NCI-H460 (cell line): ENCODE measurements at regions not wholly inside any gene's neighbourhood (a gene's known extent, or its start where the extent isn't known, plus 50 kb on each side); places are given as distances from the start of the nearest gene placed in this dataset.

Experiments
- DNase-seq: peaks from one replicate; pipeline ENCODE4 v3.0.0-alpha.2; 2016; ENCODE audit warnings: low read depth; ENCODE audit errors: extremely low read depth

DNA sequence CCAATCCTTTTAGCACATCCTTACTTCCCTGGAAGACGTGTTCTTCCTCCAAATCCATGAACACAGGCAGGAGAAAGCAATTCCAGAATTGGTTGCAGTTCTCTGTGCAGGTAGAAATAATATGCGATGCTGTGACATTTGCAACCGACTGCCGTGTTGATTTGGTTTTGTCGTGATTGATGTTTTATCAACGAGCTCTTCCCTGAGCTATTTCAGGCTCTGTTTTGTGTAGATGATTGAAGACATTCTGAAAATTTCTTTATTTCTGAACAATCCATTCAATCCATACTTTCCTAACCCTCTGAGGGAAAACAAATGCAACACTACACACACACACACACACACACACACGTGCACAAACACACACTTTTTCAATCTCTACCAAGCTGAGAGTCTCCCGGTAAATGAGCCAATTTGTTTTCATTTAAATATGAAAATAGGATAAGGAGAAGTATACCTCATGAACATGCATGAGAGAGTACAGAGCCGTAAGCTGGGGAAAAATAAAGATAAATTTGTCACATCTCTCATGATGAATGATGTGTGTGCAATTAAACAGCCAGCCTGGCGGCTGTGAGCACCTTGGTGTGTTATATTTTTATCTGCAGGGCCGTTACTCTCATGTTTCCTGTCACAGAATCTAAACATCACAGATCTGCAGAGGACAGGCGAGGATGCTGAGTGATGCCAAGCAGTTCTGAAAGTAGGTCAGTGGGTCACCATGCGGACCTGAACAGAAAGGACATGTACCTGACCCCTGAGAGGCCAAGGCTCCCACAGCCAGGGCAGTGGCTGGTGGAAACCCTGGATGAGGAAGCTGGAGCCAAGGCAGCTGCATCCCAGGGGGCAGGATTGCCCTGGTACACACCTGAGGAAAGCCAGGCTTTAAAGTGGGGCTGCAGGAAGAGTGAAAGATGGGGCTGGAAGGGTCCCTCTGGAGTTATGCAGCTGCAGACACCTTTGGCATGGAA is 64.8 kb downstream of the PDCL3 start:
- no peak for DNase-seq

DNA sequence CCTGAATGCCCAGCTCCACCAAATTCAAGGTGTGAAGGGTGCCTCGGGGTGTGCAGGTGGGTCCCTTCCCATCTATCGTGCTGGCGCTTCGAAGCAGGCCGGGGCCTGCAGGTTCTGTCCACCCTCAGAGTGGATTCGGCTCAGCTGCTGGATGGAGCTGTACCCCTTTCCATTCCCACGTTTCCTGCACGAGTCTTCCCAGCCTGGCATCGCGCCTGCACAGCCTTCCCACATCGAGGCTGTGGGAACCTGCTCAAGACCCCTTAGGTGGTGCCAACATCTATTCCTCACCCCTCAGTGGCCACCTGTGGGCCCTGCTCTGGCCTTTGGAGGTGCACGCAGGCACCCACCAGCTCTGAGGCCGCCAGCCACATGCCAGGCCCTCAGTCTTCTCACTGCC is 65.7 kb downstream of the PDCL3 start:
- no peak for DNase-seq

DNA sequence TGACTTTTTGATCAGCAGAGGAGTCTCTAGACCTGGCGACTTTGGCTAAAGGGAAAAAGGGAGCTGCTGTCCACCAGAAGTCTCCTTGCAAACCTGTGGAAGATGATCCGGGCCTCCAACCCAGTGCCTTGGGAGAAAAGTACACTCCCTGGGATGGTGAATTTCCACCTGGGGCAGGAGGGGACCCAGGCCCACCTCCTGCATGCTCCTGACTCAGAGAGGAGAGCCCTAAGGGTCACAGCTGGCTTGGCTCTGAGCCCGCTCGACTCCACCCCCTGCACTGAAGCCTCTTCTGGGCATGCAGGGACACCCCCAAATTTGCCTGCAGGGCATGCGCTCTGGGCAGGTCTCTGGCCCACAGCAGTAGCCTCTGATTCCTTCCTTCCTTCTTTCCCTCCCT is 66.5 kb downstream of the PDCL3 start:
- DNase-seq: no peak

DNA sequence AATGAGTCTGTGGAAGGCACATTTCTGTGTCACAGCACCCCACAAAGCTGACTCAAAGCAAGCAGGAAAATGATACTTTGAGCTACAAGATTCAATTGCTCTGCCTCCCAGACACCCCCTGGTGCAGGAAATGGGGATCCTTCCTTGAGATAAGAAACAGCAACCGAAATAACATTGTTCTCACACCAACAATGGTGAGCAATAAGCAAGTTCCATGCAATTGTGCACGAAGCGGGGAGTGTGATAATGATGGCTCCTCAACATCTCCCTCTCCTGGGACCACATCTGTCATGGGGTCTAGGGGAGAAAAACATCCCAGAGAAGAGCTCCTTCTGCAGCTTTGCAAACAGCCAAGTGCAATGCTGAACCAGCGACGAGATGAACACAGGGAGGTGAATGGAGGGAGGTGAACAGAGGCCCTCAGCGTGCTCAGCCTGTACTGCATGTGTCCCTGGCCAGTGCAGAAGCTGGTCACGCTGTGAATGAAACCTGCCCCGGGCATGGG is 67.7 kb downstream of the PDCL3 start:
- DNase-seq: no peak

DNA sequence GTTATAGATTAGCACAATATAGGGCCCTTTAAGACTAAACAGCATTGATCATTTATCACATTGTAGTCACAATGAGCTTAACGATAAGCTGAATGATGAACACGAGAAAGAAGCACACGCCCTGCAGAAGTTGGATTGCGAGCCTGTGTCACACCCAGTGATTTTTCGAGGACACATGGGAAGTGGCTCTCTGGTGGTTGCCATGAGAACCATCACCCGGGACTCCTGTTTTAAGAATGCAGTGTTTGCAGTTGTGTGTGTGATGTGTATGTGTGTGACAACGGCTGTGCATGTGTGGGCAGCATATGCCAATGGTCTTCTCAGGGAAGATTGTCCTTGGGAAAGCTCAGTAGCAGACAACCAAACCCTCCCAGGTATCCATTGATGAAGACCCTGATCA is 69.2 kb downstream of the PDCL3 start:
- no peak for DNase-seq

DNA sequence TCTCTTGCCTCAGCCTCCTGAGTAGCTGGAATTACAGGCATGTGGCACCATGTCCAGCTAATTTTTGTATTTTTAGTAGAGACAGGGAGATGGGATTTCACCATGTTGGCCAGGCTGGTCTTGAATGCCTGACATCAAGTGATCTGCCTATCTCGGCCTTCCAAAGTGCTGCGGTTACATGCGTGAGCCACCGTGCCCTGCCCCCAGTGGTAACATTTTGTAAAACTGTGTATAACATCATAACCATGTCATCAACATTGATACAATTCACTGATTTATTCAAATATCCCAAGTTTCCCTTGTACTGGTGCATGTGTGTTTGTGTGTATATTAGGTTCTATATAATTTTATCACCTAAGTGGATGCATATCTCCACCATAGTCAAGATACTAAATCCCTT is 70.0 kb downstream of the PDCL3 start:
- no peak for DNase-seq

DNA sequence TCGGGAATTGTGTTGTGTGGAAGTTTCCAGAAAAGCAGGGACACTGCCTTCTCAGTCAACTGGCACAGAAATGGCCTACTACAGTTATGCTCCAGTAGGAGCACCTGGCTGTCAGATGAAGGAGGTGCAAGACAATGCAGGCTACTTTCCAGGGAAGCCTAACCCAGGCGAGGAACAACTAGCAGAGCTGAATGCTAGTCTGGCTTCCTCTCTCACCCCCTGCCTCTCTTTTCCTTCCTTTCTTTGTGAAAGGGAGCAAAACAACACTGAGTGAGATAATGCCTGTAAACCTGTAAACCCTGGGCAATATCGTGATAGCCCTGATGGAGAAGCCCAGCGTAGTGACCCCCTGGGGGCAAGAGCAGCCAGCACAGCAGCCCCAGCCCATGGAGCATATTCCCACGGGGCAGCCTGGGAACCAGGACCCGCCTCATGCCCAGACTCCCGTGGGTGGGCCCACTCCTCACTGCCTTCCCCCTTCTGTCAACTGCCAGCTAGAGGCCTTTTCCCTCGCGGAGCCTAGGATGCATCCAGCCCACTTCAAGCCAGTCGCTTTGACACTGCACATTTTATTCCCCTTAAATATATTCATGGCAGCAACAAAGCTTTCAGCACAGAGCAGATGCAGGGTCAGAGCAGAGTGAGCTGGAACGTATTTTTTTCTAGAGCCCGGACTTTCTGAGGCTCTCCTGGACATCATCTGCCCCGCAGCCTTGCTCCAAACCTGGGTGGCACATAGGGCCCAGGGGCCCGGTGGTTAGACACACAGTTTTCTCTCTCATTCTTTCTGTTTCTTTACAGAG is 77.0 kb downstream of the PDCL3 start:
- no peak for DNase-seq

DNA sequence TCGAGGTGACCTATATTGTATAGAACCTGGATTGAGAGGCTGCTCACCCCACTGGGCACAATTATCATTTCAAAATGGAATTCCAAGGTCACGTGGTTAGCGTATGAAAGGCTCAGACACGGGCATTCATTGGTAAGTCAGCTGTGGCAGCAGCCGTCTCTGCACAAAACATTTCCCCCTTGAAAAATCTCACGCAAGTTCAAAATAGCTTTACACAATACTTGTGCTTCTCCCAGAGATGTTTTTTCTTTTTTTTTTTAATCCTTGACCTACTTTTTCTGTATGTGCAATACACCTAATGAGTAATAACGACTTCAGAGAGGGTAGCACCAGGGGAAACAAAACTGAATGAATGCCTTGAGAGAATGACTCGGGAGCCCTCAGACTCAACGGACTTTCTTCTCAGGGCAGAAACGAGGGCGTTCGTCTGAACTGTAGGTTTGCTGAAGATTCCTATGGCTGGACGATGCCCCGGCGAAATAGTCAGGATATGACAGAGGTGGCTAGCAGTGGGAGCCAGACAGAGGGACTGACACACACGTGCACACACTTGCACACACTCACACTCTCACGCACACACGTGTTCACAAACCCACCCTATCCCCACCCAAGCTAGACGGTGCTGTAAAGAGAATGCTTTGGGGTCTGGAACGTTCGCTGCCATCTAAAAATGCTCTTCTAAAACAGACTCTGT is 77.8 kb downstream of the PDCL3 start:
- DNase-seq: no peak

DNA sequence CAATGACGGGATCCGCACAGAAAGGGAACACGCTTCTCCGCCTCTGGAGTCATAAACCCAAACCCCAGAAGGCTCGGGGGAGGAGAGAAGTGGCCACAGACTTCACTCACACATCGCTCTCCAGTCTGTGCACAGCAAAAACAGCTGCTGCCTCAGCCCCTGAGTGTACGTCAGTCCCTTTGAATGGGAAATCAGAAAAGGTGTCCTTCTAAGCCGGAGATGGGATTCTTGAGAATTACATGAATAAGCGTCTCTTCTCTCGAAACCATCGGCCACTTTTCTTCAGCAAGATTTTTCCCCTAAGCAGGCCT is 78.3 kb downstream of the PDCL3 start:
- DNase-seq: no peak

DNA sequence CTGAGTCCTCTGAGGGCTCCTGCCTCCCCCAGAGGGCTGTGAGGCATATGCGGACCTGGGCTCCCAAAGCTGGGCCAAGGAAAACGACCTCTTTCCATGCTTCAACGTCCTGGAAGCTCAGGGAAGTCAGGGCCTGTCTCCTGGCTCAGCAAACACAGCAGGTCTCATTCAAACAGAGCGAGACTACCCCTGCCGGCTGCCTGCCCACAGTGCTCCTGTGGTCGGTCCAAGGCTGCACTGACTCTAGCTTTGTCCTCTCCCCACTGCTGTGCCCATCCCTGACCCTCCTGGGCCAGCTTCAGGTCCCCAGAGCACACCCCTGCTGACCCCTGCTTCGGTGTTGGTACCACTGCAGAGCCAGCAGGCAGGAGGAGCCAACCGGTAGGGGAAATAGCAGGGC is 79.6 kb downstream of the PDCL3 start:
- DNase-seq: no peak

DNA sequence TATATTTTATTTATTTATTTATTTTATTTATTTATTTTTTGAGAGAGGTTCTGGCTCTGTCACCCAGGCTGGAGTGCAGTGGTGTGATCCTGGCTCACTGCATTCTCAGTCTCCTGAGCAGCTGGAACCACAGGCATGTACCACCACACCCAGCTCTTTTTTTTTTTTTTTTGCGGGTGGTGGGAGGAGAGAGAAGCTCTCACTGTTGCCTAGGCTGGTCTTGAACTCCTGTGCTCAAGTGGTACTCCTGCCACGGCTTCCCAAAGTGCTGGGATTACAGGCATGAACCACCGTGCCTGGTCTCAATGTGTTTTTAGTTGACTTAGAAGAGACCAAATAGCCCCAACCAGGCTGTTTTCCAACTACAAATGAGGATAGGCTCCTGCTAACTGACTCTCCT is 80.7 kb downstream of the PDCL3 start:
- DNase-seq: no peak

DNA sequence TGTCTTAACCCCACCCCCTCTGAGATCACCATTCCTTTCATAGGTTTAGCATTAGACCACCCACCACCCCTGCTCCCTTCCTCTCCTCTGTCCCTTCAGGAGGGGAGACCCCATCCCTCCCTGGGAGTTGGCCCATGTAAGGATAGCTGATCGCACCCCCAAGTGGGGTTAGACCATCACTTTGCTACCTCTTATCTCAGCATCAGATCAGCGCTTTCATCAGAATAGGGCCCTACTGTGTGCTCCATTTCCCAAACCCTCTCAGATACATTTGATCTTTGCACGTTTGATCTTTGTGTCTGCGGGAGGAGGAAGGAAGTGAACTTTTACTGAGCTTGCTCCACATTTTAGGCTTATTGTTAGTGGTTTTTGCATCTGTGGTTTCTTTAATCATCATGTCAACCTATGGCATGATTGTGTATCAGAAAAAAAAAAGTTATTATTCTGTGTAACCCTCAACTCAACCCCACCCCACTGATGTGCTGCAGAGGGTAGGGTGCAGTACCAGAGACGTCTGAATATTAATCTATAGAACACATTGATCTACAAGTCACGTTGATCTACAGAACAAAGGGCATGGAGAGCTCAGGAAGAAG is 81.2 kb downstream of the PDCL3 start:
- no peak for DNase-seq

DNA sequence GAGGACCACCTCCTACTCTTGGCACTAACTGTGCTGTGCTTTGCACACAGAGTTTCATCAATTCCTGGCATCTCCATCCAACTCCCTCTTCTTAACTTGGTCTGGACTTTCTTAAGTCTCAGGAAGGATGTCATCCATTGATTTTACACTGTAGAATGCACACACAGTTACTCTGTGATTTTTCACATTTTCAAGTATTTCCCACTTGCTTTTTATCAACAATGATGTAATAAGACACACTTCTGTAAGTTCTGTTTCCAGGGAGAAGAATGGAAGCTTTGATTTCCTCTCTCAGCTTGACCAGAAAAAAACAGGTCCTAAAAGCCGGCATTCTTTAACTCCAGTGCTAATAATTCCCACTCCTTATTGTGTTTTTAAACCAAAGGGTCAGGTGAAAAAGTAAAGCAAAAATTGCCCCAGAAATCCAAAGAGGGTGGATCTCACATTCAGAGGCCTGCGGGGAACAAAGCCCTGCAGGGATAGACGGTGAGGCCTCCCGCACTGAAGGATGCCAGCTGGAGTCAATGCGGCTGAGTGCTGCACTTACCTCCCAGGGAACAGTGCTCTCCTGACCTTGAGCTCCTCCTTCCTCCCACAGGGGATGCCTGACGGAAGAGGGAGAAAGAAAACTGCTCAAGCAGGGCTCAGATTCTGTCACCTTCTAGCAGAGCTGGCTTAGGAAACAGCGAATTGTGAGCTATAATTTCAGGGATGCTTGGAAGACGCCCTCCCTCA is 83.1 kb downstream of the PDCL3 start:
- DNase-seq: no peak

DNA sequence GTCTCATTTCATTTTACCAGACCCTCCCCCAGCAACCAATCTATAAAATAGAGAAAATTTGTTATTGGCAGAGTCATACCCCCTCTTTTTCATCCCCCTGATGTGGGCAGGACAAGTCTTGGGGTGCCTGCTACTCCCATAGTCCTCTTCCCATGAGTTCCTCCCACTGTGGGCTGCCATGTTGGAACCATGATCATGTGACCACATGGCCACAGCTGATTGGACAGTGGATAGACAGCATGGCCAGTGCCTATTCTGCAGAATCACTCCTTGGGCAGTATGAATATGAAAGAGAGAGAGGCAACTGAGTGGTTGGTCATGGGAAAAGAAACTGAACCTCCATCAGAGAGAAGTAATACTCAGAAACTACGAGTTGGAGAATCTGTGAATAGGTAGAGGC is 84.9 kb downstream of the PDCL3 start:
- DNase-seq: no peak

DNA sequence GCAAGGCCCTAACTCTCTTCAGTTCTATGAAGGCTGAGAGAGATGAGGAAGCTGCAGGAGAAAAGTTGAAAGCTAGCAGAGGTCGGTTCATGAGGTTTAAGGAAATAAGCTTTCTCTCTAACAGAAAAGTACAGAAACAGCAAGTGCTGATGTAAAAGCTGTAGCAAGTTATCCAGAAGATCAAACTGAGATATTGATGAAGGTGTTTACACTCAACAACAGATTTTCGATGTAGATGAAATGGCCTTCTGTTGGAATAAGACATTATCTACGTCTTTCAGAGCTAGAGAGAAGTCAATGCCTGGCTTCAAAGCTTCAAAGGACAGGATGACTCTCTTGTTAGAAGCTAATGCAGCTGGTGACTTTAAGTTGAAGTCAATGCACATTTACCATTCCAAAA is 87.4 kb downstream of the PDCL3 start:
- DNase-seq: no peak

DNA sequence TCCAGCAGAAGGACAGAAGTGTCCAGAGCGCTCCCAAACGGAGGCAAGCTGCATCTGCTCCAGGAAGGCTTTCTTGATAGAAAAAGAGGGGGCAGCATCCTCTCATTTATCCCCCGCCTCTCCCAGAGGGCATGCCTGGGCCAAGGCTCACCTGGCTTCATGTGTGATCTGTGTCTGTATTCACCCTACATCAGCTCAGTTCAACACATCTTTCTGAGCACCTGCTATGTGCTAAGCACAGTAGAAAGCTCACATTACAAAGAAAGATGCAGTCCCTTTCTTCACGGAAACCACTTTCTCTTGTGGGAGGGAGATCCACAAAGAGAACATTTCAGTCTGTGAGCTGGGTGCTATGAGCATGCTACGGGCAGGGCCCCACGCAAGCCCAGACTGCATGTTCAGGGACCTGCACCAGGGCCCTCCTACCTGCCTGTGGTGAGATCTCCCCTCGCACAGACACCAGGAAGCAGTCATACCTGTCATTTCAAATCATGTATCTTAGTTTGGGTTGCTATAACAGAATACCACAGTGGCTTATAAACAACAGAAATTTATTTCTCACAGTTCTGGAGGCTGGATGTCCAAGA is 90.7 kb downstream of the PDCL3 start:
- no peak for DNase-seq

DNA sequence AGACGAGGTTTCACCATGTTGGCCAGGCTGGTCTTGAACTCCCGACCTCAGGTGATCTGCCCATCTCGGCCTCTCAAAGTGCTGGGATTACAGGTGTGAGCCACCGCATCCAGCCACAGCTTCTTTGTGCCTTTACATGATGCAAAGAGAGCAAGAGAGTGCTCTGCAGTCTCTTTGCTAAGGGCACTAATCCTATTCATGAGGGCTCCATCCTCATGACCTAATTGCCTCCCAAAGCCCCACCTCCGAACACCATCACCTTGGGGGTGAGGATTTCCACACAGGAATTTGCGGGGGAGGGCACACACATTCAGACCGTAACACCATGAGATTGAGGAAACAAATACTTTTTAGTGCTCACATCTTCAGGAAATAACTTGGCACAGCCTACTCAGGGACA is 91.8 kb downstream of the PDCL3 start:
- DNase-seq: no peak

DNA sequence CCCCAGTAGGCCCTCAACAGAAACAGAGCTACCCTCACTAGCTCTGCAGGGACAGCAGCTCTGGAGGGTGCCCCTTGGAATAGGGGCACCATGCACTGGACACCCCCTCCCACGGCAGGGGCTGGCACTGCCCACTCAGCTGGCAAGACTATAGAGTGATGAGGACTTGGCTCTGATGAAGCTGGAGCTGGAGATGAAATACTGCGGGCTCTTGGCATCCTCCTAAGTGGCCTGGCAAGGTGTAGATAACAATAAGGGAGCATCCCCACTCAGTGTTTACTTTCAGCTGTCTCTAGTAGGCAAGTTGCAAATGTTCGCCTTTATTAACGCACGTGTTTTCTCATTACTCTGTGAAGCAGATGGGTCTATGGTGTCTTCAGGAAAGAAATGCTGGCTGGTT is 92.7 kb downstream of the PDCL3 start:
- DNase-seq: no peak

DNA sequence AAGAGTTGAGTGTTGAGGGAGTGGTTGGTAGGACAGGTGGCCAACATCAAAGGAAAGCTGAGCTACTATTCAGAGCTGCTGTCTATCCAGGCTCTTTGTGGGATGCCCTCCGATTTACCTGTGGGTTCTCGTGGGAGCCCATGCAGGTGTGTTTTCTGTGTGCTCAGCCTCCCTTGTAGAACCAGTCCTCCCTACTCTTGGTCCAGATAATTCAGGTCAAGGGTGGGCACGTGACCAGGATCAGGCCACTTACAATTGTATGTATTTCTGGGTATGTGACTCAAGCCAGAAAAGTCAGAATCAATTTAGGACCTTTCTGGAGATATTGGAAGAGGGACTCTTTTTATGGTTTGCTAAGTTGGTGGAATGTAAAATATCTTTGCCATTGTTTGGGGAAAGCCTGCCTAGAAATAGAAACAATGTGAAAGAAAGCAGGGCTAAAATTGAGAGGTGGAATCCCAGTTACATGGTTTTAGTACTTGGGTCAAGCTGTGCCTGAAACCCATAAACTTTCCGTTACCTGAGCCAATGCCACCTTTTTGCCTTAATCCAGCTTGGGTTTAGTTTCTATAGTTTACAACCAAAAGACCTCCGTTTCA is 93.2 kb downstream of the PDCL3 start:
- DNase-seq: no peak
